NK-92 treated with Interleukin-12 subunit alpha and Interleukin-12 subunit beta, amount 100 ng/mL, for 24 hours (cell line): ENCODE measurements at regions not wholly inside any gene's neighbourhood (a gene's known extent, or its start where the extent isn't known, plus 50 kb on each side); places are given as distances from the start of the nearest gene placed in this dataset.
"Not testable (repeated sequence)": the region's sequence is repeated elsewhere in the genome, so short reads cannot be mapped to it uniquely, and the experiment has no call there.

Experiments used
- DNase-seq: peaks from one replicate; lab custom pipeline; 2025; lab: John Stamatoyannopoulos, UW

GRCh38 chr1:238457610-238458009 lies 566.9 kb upstream of the ZP4 start:
- DNase-seq: no peak

GRCh38 chr1:238451781-238452310 lies 561.1 kb upstream of the ZP4 start:
- DNase-seq: no peak

- no peak for DNase-seq
Observed at GRCh38 chr1:238450976-238451375, 560.3 kb upstream of the ZP4 start.

- DNase-seq: no peak
Observed at GRCh38 chr1:238443687-238444086, 553.0 kb upstream of the ZP4 start.

GRCh38 chr1:238439511-238439910 lies 548.8 kb upstream of the ZP4 start:
- no peak for DNase-seq

GRCh38 chr1:238438311-238439270 lies 547.9 kb upstream of the ZP4 start:
- DNase-seq: no peak

GRCh38 chr1:238429703-238430102 lies 539.0 kb upstream of the ZP4 start:
- not testable (repeated sequence) for DNase-seq

GRCh38 chr1:238419209-238419608 lies 528.5 kb upstream of the ZP4 start:
- no peak for DNase-seq

GRCh38 chr1:238409932-238410331 lies 519.2 kb upstream of the ZP4 start:
- DNase-seq: no peak

GRCh38 chr1:238409191-238409850 lies 518.6 kb upstream of the ZP4 start:
- DNase-seq: no peak

- DNase-seq: no peak
Observed at GRCh38 chr1:238408737-238409136, 518.0 kb upstream of the ZP4 start.

GRCh38 chr1:238406098-238406860 lies 515.6 kb upstream of the ZP4 start:
- DNase-seq: no peak

GRCh38 chr1:238404921-238405320 lies 514.2 kb upstream of the ZP4 start:
- no peak for DNase-seq

GRCh38 chr1:238404481-238404880 lies 513.8 kb upstream of the ZP4 start:
- DNase-seq: no peak

- no peak for DNase-seq
Observed at GRCh38 chr1:238401144-238401543, 510.4 kb upstream of the ZP4 start.

- no peak for DNase-seq
Observed at GRCh38 chr1:238399558-238399957, 508.8 kb upstream of the ZP4 start.

GRCh38 chr1:238396140-238396539 lies 505.4 kb upstream of the ZP4 start:
- no peak for DNase-seq

- no peak for DNase-seq
Observed at GRCh38 chr1:238384381-238384780, 493.7 kb upstream of the ZP4 start.

GRCh38 chr1:238380167-238380566 lies 489.4 kb upstream of the ZP4 start:
- no peak for DNase-seq

GRCh38 chr1:238379446-238379845 lies 488.7 kb upstream of the ZP4 start:
- not testable (repeated sequence) for DNase-seq

GRCh38 chr1:238377280-238377919 lies 486.7 kb upstream of the ZP4 start:
- DNase-seq: no peak

- no peak for DNase-seq
Observed at GRCh38 chr1:238370599-238370998, 479.9 kb upstream of the ZP4 start.
